NT2/D1 (cell line): ENCODE measurements at regions not wholly inside any gene's neighbourhood (a gene's known extent, or its start where the extent isn't known, plus 50 kb on each side); places are given as distances from the start of the nearest gene placed in this dataset.

Source experiments
- SUZ12 ChIP-seq: IDR thresholded peaks from 2 replicates; pipeline ENCODE4 v1.6.1; 2011; ENCODE audit not compliant: insufficient read length, insufficient read depth; ENCODE audit errors: extremely low read depth
- YY1 ChIP-seq: IDR thresholded peaks from 2 replicates; pipeline ENCODE4 v1.6.1; 2011; ENCODE audit not compliant: insufficient read length, insufficient read depth
- ZNF274 ChIP-seq: IDR thresholded peaks from 2 replicates; pipeline ENCODE4 v1.6.1; 2011; ENCODE audit warnings: mild to moderate bottlenecking, low read depth, low read length

DNA sequence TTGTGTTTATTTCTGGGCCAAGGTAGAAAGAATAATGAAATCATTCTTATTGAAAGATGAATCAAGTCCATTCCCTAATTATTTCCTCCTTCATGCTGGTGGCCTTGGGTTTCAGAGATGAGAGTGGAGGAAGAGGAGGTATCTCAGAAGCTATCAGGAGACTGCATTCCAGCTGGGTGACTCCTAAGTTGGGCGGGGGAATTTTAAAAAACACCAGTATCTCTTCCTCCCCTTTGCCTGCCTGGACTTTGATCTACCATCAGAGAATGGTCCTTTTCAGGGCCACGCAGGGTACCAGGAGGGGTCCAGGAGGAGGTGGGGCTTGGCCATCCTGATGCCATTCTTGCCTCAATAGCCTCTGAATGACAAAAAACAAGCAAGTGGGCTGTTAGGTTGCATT, 104.4 kb downstream of the ASMT start:
- TF ChIP-seq ZNF274 (no peak), YY1 (no peak), SUZ12 (no peak)
